C4-2B (cell line): ENCODE measurements at regions not wholly inside any gene's neighbourhood (a gene's known extent, or its start where the extent isn't known, plus 50 kb on each side); places are given as distances from the start of the nearest gene placed in this dataset.

Experiments used
- CTCF ChIP-seq: fragments of 450-650 bp; conservative IDR thresholded peaks from 2 replicates; pipeline ENCODE4 v1.5.1; 2017; ENCODE audit warnings: mild to moderate bottlenecking
- ZFX ChIP-seq: fragments of 450-650 bp; IDR thresholded peaks from 2 replicates; pipeline ENCODE4 v1.6.1; 2017

GRCh38 chr15:26084771-26085170 is 221.6 kb upstream of the ATP10A start:
- TF ChIP-seq CTCF (no peak), ZFX (no peak)
